ENCODE measurements at regions not wholly inside any gene's neighbourhood (a gene's known extent, or its start where the extent isn't known, plus 50 kb on each side); places are given as distances from the start of the nearest gene placed in this dataset.

- TF ChIP-seq, protein P1, sequence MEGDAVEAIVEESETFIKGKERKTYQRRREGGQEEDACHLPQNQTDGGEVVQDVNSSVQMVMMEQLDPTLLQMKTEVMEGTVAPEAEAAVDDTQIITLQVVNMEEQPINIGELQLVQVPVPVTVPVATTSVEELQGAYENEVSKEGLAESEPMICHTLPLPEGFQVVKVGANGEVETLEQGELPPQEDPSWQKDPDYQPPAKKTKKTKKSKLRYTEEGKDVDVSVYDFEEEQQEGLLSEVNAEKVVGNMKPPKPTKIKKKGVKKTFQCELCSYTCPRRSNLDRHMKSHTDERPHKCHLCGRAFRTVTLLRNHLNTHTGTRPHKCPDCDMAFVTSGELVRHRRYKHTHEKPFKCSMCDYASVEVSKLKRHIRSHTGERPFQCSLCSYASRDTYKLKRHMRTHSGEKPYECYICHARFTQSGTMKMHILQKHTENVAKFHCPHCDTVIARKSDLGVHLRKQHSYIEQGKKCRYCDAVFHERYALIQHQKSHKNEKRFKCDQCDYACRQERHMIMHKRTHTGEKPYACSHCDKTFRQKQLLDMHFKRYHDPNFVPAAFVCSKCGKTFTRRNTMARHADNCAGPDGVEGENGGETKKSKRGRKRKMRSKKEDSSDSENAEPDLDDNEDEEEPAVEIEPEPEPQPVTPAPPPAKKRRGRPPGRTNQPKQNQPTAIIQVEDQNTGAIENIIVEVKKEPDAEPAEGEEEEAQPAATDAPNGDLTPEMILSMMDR (IDR thresholded peaks at IDR 0.05): no peak
- TF ChIP-seq POLR2A (IDR thresholded peaks at IDR 0.05) (no peak), POLR2AphosphoS5 (IDR thresholded peaks at IDR 0.05; ENCODE audit: insufficient read depth in 1 of 2, low read depth in 1 of 2) (no peak)
Observed at GRCh38 chr2:240349133-240350005, 86.1 kb upstream of the GPC1 start.
